Amygdala (tissue), 56 donors: ENCODE measurements at regions not wholly inside any gene's neighbourhood (a gene's known extent, or its start where the extent isn't known, plus 50 kb on each side); places are given as distances from the start of the nearest gene placed in this dataset.

Experiments
- DNase-seq, 56 donors: peaks; one replicate each; lab custom pipeline; 2025; lab: John Stamatoyannopoulos, UW

DNA sequence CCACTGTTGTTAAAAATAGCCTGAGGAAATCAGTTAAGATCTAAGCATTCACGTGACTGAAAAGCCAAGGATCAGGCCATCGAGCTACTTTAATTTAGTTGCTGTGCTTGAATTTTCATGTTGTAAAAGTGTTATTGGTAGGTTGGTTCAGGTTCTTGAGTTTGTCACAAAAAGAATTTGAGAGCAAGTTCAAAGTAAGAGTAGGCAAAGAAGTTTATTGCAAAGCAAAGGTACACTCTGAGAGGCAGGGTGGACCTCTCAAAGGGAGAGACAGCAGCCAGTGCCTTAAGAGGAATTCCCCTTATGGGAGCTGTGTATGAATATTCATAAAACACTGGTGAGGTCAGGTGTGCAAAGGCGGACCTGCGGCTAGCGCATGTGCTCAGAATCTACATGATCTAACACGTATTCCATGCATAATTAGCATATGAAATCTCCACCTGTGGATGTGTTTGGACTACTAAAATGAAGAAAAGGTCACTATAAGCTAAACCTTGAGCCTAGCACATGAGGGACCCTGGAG, 236.5 kb downstream of the NDUFA10 start:
- DNase-seq, result no peak

DNA sequence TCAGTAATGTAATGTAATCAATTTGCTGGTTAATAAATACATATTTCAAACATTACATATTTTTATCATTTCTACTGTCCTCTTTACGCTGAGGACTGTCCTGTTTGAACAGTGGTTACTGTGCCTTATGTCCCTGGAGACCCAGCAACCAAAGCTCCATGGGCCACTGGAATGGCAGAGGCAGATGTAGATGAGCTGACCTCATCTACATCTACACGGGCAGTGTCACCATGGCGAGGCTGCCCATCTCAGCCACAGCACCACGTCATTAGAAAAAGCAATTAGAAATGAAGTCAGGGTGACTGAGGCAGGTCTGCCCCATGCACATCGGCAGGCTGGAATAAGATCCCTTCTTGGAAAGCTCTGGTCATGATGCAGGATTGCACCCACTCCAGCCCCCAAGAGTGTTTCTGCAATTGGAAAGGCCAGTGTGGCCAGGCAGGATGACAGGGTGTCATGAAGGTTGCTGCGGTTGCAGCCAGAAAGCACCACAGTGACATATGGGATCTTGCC, 237.5 kb downstream of the NDUFA10 start:
- DNase-seq, result no peak

DNA sequence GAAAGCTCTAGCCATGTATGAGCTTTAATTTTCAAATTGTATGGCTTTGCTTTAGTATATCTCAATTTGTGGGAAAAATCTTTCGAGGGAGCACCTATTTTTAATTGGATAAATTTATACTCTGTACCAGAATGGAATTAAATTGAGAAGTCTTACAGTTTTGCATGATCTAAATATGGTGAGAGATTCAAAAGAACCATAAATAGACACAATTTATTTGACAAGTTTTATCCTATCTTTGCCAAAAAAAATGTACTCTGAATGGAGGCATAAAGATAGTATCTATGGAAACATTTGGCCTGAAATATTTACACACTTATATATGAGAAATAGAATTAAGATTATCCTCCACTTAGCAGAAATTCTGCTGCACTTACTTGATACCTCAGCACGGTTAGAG, 238.4 kb downstream of the NDUFA10 start:
- no peak for DNase-seq

DNA sequence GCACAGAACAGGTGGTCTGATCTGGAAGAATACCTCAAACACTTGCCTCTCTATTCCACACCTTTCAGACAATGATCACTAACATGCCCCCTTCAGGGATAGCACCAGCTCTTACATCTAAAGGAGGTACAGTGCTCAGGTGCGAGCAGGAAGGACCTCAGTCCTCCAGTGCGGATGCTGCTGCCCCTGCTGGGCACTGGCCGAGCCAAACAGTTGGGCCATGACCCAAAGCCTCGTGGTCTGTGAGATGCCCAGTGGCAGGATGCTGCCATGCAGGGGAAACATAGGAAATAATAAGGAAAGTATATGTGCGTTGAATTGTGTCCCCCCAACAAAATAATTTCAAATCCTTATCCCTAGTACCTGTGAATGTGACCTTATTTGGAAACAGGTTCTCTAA, 243.7 kb downstream of the NDUFA10 start:
- DNase-seq, result no peak

DNA sequence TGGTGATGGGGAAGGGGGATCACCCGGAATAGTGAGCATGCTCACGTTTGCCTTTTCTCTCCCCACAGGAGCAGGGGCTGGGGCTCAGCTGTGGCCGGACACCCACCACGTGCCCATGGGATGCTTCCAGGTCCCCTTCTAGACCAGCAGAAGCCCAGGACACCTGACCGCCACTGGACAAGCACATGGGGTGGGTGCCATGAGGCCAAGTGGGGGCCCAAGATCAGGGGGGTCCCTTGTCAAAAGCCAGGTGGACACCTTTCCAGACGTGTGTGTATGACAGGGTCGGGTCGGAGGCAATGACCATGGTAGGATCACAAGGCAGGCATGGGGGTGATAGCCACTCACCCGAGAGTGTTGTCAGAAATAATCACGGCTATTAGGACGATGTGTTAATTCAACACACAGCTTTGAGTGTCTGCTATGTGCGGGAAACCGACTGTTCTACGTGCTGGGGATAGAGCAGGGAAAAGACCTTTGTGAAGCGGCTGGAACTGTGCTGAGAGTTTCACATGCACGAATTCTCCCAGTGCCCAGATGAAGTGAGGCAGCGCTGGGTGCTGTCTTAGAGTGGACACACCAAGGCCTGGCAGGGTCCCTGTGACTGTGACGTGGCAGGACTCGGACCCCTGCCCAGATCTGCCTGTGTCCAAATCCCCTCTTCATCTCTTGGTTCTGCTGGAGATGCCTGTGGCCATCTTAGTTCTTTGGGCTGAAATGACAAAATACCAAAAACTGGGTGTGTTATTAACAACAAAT, 244.7 kb downstream of the NDUFA10 start:
- no peak for DNase-seq

DNA sequence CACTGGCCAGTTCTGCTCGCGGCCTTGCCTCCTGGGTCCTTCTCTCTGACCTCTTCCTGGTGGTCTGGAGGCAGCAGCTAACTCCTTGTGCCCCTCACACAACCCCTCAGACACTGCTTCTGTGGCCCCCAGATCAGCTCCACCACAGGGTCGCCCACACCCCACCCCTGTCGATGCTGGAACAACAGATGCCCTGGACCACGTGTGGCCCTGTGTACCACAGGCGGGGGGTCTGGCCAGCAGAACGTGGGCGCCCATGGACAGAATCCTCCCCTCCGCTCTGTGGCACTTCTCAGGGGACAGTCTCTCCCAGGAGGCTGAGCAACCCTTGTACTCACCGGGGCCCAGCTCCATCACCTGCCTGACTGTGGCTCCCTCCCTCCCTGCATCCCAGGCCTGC, 245.6 kb downstream of the NDUFA10 start:
- no peak for DNase-seq

DNA sequence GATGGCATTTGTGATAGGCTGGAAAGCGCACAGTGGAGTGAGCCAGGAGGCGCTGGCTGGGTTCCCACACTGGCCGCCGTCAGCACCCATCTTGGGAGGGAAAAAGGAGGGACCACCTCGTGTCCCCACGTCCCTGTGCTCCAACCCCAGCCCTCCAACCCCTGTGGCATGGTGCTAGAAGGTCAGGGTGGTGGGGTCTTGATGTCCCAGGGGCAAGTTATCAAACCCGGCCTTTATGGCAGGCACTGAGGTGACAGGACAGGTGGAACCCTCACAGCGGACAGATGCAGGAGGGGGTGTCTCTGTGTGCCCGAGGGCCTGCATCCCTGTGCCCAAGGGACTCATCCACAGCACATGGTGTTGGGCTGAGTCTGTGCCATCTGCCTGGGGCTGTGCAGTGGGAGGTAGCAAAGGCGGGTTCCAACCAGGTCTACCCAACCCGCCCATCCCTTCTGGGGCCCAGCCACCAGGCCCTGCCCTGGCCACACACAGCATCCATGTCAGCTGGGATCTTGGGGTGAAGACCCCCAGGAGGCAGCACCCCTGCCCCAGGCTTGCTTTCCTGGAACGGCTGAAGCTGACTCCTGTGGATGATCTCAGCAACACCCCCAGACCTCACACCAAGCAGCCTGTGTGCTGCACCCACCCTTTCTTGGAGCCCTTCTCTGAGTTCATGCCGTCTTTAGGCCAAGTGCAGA, 246.1 kb downstream of the NDUFA10 start:
- DNase-seq, result no peak

DNA sequence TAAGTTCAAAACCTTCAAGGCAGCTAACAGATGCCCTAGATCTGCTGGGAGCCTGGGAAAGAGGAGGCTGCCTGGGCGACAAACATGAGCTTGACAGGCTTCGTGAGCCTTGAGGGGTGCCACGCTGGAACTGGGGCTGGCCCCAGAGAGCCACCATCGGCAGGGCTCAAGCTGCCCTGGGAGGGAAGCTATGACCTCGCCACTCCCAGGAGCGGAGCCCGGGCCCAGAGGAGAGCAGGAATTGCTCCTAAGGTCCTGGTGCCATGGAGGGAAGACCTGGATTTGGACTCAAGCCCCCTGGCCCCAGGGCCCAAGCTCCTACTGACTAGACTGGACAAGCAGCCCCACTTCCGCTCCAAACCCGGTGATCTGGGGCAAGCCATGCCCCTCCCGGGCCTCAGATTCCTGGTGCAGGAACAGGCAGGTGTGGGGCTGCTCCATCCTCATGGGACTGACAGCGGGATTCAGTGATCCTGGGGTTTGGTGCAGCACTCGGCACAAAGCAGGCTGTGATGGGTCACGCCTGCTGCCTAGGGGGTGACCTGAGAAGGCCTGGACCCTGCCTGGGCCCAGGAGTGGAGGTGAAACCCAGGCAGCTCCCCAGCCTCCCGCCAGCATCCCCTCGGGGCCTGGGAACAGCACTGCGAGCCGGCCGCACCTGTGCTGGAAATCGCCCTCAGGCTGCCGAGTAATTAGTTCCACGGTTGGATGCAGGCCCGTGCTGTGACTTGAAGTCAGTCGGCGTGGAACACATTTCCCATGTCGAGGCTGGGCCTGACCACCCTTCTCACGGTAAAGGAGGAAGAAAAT, 246.9 kb downstream of the NDUFA10 start:
- no peak for DNase-seq

DNA sequence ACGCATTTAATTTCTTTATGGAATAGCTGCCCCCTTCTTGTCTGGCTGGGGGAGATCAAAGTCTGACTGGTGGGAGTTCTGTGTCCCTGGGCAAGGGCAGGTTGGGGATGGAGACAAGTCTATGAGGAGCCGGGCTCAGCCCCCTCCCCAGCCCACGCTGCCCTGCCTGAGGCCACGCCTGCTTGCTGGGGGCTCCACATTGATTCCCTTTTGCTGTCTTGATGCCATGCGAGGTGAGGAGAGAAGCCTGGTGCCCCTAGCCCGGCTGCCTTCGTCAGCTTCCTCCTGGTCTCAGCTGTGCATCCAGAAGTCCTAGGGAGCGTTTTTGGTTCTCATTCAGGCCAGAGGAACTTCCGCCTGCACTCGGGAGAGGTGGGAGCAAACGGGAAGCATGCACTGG, 247.9 kb downstream of the NDUFA10 start:
- DNase-seq, result no peak

DNA sequence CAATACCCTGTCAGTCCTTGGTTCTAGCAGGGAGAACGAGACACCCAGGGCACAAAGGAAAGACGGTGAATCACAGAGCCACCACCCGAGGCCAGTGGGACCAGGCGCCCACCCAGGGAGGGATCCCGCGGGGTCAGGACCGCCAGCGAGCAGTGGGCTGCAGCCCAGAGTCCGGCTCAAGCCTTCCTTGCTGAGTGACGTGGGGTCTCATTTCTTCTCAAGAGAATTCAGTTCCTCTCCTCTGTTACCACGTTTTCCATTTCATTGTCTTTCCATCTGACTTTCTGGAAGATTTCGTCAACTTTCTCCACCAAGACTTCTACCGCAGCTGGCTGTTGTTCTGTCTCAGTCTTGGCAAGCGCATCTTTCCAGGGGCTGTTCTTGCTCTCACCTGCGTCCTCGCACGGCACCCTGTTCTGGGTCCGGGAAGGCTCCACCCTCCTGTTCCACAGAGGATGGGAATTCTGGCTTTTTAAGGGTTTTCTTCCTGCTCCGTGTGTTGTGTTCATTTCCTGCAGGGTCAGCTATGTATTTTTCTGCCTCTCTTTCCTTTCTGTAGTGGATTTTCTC, 248.6 kb downstream of the NDUFA10 start:
- no peak for DNase-seq

DNA sequence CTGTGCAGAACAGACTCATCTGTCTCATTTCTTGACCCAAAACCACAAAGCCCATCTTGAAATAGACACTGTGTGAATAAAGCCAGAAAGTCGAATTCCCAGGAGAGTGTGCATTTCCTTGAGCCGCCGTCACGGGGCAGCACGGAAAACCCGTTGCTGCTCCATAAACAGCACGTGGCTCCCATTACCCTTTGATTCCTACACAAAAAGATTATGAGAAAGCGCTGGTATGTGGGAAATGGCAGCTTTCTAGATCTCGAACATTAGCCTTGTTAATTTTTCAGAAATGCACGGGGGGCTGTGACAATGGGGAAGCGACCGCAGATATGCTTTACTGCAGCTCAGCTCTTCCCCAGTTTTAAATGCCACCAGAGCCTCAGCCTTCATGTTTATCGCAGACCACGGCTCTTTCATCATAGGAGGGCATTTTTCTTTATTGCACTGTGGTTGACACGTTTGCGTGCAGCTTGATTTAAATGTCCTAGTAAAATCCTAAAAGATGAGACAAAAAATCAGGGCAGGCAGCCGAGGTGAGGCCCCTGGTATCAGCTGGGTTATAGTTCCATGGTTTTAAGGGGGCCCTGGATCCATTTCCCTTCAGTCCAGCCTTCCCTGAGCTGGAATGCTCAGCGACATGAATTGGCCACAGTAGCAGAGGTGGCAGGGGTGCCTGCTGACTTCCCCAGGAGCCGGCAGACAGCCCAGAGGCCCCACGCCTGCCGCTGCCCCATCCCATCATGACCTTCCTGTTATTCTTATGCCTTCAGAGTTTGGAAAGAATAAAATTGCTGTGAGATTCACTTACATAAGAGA, 249.3 kb downstream of the NDUFA10 start:
- DNase-seq, result no peak

DNA sequence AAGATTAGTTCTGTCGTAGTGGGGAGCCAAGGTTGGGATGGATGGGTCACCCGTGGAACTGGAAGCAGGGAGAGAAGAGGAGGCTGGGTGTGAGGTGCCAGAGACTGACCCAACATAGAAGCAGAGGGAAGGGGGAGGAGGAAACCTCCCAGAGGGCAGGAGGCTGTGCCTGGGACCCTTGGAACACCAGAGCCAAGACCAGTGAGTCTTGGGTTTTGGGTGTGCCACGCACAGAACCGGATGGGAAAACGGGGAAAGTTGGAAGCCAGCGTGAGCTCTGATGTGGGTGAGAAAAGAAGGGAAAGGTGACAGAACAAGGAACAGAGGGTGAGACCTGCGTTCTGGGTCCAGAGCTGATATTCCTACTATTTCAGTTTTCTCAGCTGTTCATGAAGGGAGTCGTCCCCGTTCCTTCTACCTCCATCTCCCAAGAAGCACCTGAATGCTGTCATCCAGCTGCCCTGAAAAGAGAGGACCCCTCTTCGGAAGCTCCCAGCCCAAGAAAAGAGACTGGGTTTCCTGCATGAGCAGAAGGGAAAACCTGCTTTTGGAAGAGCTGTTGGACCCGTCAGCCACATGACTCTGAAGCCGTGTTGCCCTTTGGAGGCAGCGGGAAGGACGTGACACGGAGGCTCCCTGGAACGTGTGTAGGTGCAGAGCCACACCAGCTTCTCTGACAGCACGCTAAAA, 250.1 kb downstream of the NDUFA10 start:
- no peak for DNase-seq

DNA sequence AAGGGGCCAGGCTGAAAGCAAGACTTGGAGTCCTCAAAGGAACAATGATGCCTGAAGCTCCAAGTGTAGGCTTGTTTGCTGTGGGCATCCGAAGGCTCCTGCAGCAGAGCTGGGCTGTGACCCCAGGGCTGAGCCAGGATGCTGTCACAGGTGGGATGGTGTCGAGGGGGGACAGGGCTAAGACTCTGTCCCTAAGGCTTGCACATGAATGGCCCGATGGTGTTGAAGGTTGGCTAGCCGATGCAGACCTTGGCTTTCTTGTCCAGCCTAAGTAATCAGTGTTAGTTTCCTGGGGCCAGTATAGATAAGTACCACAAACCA, 251.0 kb downstream of the NDUFA10 start:
- no peak for DNase-seq

DNA sequence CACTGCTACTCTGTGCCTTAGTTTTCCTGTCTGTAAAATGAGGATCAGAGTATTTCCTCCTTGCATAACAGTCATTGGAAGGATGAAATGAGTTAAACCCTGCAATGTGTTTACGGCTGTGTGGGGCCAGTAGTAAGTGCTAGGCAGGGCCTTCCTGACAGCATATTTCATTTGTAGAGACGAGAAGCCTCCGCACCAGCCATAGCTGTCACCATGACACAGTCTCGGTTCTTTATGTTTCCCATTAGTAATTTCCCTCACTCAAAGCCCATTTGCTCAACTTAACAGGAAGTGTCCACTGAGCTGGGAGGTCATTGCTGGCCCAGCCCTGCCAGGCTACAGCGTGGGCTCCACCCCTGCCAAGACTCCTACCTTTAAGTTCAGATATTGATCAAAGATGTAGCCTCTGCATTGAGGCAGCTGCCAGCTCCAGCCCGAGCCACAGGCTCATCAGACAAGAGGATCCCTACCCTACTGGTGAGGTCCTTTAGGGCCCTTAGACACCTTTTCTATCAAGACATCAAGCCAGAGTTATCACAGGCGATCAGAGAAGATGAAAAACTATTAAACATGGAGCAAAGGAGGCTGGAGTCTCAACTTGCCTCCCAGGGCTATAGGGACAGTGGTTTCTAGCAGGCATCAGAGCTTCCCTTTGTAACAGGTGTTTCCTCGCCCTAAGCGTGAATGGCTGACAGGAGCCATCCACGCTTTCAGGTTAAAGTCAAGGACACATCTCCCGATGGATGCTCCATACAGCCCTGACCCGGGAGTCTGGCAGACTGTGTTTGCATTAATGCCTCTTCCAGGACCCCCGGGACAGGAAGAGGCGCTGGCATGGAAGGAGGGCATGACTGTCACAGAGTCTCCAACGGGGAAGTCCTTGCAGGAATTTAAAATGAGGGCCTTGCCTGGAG, 251.7 kb downstream of the NDUFA10 start:
- no peak for DNase-seq

DNA sequence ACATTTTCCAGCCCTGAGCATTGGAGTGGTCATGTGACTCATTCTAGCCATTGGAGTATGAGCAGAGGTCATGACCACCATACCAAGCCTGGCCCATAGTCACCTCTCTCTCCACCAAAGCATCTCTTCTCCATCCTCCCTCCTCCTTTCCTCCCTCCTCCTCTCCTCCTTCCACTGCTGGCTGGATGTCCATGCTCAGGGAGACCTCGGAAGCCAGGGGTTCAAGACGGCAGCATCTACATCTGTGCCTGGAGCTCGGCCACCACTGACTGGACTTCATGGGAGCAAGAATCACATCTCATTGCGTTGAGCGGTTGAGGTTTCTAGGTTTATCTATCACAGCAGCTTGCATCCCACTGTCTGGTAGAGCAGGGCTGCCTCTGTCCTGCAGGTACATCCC, 252.4 kb downstream of the NDUFA10 start:
- DNase-seq, result no peak

DNA sequence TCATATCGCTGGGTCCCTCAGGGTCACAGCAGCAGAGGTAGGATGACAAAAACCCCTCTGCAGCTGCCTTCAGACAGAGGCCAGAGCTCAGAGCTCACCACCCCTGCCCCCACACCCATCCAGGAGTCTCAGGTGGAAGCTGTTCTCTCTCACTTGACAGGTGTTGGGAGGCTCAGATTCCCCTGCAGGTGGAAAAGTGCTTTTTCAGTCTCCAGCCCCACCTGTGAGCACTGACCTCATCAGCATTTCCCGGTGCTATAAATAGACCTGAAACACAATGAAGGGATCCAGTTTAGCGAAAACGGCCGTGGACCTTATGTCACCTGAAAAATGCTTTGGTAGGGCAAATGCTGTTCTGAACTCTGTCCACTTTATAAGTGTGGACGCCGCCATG, 254.9 kb downstream of the NDUFA10 start:
- DNase-seq, result no peak

DNA sequence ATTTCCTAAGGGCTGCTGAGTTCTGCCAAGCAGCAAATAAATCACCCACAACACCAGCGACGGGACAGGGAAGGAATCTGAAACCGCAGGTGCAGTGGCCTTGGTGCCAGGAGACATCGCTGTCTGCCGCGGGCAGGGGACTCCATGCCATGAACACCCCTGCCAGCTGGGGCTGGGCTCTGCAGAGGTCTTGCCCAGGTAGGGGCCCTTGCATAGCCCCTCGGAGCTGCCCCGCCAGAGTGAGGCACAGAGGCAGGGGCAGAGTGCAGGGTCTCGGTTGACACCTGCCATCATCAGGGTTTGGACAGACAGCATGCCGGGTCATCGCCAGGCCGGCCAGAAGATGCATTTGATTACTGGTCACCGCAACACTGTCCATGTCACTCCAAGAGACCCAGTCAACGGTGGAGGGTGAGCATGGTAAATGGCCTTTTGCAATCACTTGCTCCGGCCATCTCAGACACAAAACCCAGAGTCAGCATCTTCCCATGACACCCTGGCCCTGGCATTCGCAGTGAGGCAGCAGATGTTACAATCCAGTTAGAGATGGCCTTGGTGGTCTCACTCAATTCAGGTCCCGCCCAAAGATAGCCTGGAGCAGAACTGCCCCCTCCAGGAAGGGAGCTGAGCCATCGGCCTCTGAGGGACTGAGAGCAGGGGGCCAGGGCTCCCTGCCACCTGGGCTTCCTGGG, 255.4 kb downstream of the NDUFA10 start:
- no peak for DNase-seq
